WTC11 (cell line): ENCODE measurements at regions not wholly inside any gene's neighbourhood (a gene's known extent, or its start where the extent isn't known, plus 50 kb on each side); places are given as distances from the start of the nearest gene placed in this dataset.

Source experiments
- ATAC-seq: fragments of 200-7000 bp; cut with Tn5 transposase; 2 replicates; pipeline ENCODE4 v1.10.0; 2021; ENCODE audit warnings: mild to moderate bottlenecking, moderate library complexity
- CTCF ChIA-PET: fragments of 300-600 bp; sonication (Branson Sonifier 250); formaldehyde crosslinking; loops from one replicate; lab custom pipeline; 2021; ENCODE audit warnings: antibody characterized with exemption; lab: Charles Lee
- POLR2A ChIA-PET: fragments of 350-600 bp; sonication (Branson Sonifier 250); formaldehyde crosslinking; loops from one replicate; lab custom pipeline; 2021; ENCODE audit warnings: antibody characterized with exemption; lab: Charles Lee
- DNase-seq: peaks from one replicate; pipeline ENCODE4 v3.0.0; 2021; ENCODE audit warnings: low spot score
- H3K27ac Mint-ChIP-seq: 2 replicates; pipeline ENCODE4 v1.8.0; 2021; ENCODE audit warnings: mixed read lengths
- H3K27me3 Mint-ChIP-seq: 2 replicates; pipeline ENCODE4 v1.8.0; 2021; ENCODE audit warnings: low read depth, mild to moderate bottlenecking, moderate library complexity, mixed read lengths
- H3K36me3 Mint-ChIP-seq: 2 replicates; pipeline ENCODE4 v1.8.0; 2021; ENCODE audit warnings: mixed read lengths
- H3K4me1 Mint-ChIP-seq: 2 replicates; pipeline ENCODE4 v1.8.0; 2022; ENCODE audit warnings: mixed read lengths
- H3K4me3 Mint-ChIP-seq: 2 replicates; pipeline ENCODE4 v1.8.0; 2021; ENCODE audit warnings: mild to moderate bottlenecking, moderate library complexity, mixed read lengths
- H3K9me3 Mint-ChIP-seq: 2 replicates; pipeline ENCODE4 v1.8.0; 2021; ENCODE audit warnings: mixed read lengths
- ELF4 ChIP-seq: sonication (generic); formaldehyde crosslinking; IDR thresholded peaks from 2 replicates; pipeline ENCODE4 v1.8.1; 2022; ENCODE audit warnings: low read depth, mild to moderate bottlenecking, moderate library complexity, missing genetic modification reagents
- ERG ChIP-seq: fragments of 250-450 bp; sonication (Bioruptor Pico); IDR thresholded peaks from 2 replicates; pipeline ENCODE4 v1.8.0; 2021; ENCODE audit warnings: mild to moderate bottlenecking
- GRHL2 ChIP-seq: fragments of 250-450 bp; sonication (Bioruptor Pico); IDR thresholded peaks from 2 replicates; pipeline ENCODE4 v1.8.0; 2022; ENCODE audit warnings: mild to moderate bottlenecking, moderate library complexity; ENCODE audit not compliant: insufficient replicate concordance, severe bottlenecking
- GTF2I ChIP-seq: fragments of 250-450 bp; sonication (Bioruptor Pico); conservative IDR thresholded peaks from 2 replicates; pipeline ENCODE4 v1.4.0; 2021; ENCODE audit warnings: mild to moderate bottlenecking
- HMGA2 ChIP-seq: fragments of 250-450 bp; sonication (Bioruptor Pico); IDR thresholded peaks from 2 replicates; pipeline ENCODE4 v1.4.0; 2021; ENCODE audit warnings: mild to moderate bottlenecking, moderate library complexity
- IRF2 ChIP-seq: sonication (generic); formaldehyde crosslinking; IDR thresholded peaks from 2 replicates; pipeline ENCODE4 v1.8.0; 2022; ENCODE audit warnings: low read depth, missing genetic modification reagents, borderline replicate concordance
- MAX ChIP-seq: sonication (generic); formaldehyde crosslinking; IDR thresholded peaks from 2 replicates; pipeline ENCODE4 v1.8.0; 2022; ENCODE audit warnings: mild to moderate bottlenecking, missing genetic modification reagents
- PRRX2 ChIP-seq: fragments of 250-450 bp; sonication (Bioruptor Pico); IDR thresholded peaks from 2 replicates; pipeline ENCODE4 v1.8.0; 2021; ENCODE audit warnings: mild to moderate bottlenecking
- SMAD3 ChIP-seq: sonication (generic); formaldehyde crosslinking; IDR thresholded peaks from 2 replicates; pipeline ENCODE4 v1.8.0; 2022; ENCODE audit warnings: missing genetic modification reagents, mild to moderate bottlenecking, borderline replicate concordance
- TP53 ChIP-seq: sonication (generic); formaldehyde crosslinking; IDR thresholded peaks from 2 replicates; pipeline ENCODE4 v1.8.1; 2023; ENCODE audit warnings: mild to moderate bottlenecking, missing genetic modification reagents
- ZBTB43 ChIP-seq: sonication (generic); formaldehyde crosslinking; IDR thresholded peaks from 2 replicates; pipeline ENCODE4 v1.8.1; 2023; ENCODE audit warnings: mild to moderate bottlenecking, missing genetic modification reagents
- ZNF121 ChIP-seq: sonication (generic); formaldehyde crosslinking; IDR thresholded peaks from 2 replicates; pipeline ENCODE4 v1.8.0; 2023; ENCODE audit warnings: missing genetic modification reagents
- ZNF219 ChIP-seq: sonication (generic); formaldehyde crosslinking; IDR thresholded peaks from 2 replicates; pipeline ENCODE4 v1.8.0; 2023; ENCODE audit warnings: missing genetic modification reagents, mild to moderate bottlenecking, borderline replicate concordance
- TF ChIP-seq, protein P1 (sequence below): sonication (generic); formaldehyde crosslinking; IDR thresholded peaks from 2 replicates; pipeline ENCODE4 v1.8.0; 2022; ENCODE audit warnings: mild to moderate bottlenecking, missing genetic modification reagents
- TF ChIP-seq, protein P2 (sequence below): sonication (generic); formaldehyde crosslinking; IDR thresholded peaks from 2 replicates; pipeline ENCODE4 v1.8.1; 2023; ENCODE audit warnings: mild to moderate bottlenecking, missing genetic modification reagents
- TF ChIP-seq, protein P3 (sequence below): sonication (generic); formaldehyde crosslinking; IDR thresholded peaks from 2 replicates; pipeline ENCODE4 v1.8.0; 2022; ENCODE audit warnings: missing genetic modification reagents
- TF ChIP-seq, protein P4 (sequence below): sonication (generic); formaldehyde crosslinking; conservative IDR thresholded peaks from 2 replicates; pipeline ENCODE4 v1.8.1; 2022; ENCODE audit warnings: mild to moderate bottlenecking, missing genetic modification reagents
- TF ChIP-seq, protein P5 (sequence below): sonication (generic); formaldehyde crosslinking; conservative IDR thresholded peaks from 2 replicates; pipeline ENCODE4 v1.8.1; 2023; ENCODE audit warnings: mild to moderate bottlenecking, low read depth, missing genetic modification reagents, moderate library complexity
- TF ChIP-seq, protein P6 (sequence below): sonication (generic); formaldehyde crosslinking; IDR thresholded peaks from 2 replicates; pipeline ENCODE4 v1.8.1; 2023; ENCODE audit warnings: mild to moderate bottlenecking, missing genetic modification reagents, moderate library complexity

DNA sequence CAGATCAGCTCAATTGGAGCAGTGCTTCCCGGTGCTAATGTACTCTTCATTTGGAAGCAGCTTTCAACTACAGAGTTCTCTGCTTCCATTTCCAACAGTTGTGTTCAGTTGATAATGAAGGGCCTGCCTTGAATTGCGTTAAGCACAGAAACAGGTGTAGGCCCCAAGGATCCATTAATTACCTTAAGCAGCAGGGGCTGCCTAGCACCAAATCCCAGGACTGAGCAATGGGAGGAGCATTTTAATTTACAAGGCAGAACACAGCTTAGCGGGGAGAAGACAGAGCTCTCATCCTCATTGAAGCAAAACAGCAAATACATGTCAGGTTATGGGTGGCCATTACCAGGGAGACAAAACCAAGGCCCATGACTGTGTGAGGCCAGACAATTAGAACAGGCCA is 349.6 kb downstream of the TFEC start (continued):
- TF ChIP-seq ZNF219 (CRISPR knock-in tag) (no peak), GRHL2 (CRISPR knock-in tag) (no peak), IRF2 (CRISPR knock-in tag) (no peak), ELF4 (CRISPR knock-in tag) (no peak), PRRX2 (CRISPR knock-in tag) (no peak), GTF2I (CRISPR knock-in tag) (no peak), MAX (CRISPR knock-in tag) (no peak)
- TF ChIP-seq, protein P1, sequence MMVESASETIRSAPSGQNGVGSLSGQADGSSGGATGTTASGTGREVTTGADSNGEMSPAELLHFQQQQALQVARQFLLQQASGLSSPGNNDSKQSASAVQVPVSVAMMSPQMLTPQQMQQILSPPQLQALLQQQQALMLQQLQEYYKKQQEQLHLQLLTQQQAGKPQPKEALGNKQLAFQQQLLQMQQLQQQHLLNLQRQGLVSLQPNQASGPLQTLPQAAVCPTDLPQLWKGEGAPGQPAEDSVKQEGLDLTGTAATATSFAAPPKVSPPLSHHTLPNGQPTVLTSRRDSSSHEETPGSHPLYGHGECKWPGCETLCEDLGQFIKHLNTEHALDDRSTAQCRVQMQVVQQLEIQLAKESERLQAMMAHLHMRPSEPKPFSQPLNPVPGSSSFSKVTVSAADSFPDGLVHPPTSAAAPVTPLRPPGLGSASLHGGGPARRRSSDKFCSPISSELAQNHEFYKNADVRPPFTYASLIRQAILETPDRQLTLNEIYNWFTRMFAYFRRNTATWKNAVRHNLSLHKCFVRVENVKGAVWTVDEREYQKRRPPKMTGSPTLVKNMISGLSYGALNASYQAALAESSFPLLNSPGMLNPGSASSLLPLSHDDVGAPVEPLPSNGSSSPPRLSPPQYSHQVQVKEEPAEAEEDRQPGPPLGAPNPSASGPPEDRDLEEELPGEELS = no peak
- TF ChIP-seq, protein P2, sequence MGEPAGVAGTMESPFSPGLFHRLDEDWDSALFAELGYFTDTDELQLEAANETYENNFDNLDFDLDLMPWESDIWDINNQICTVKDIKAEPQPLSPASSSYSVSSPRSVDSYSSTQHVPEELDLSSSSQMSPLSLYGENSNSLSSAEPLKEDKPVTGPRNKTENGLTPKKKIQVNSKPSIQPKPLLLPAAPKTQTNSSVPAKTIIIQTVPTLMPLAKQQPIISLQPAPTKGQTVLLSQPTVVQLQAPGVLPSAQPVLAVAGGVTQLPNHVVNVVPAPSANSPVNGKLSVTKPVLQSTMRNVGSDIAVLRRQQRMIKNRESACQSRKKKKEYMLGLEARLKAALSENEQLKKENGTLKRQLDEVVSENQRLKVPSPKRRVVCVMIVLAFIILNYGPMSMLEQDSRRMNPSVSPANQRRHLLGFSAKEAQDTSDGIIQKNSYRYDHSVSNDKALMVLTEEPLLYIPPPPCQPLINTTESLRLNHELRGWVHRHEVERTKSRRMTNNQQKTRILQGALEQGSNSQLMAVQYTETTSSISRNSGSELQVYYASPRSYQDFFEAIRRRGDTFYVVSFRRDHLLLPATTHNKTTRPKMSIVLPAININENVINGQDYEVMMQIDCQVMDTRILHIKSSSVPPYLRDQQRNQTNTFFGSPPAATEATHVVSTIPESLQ = no peak

DNA sequence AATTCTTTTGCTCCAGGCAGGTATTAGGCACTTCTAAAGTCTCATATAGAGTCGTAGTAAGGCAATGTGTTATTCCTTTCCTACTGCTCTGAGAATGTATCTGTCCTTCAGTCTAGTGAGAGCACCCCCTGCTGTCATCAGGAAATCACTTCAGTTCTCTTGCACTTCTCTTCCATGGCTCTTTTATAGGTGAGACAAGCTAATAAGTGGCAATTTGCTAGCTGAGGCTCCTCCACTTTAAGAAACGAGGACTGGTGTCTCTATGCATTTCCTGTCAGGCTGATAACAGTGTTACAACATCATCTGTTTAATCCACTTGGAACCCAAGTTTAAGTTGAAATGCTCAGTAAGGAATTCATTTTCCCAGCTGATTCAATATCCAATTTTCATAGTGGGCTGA is 350.6 kb downstream of the TFEC start:
- Mint-ChIP-seq H3K4me1 (peaks cover 28% of the 10 kb centered on the region), H3K27me3 (no peaks in the 10 kb centered on the region)
- peak; percentile 74 for ATAC-seq

More for the DNA sequence above, 350.6 kb downstream of the TFEC start:
- ChIA-PET POLR2A (no interaction called here), CTCF (interaction anchor here (0.6 to 2.4 kb wide), 20 partner anchors 9 to 1598 kb away, joined by 3 to 19 read pairs (median 4); no protein-coding TSS in a partner anchor)
- Mint-ChIP-seq H3K4me3 (no peak overlapping the region), H3K9me3 (no peaks in the 10 kb centered on the region), H3K36me3 (no peaks in the 10 kb centered on the region), H3K27ac (no peak overlapping the region)
- TF ChIP-seq, protein P3, sequence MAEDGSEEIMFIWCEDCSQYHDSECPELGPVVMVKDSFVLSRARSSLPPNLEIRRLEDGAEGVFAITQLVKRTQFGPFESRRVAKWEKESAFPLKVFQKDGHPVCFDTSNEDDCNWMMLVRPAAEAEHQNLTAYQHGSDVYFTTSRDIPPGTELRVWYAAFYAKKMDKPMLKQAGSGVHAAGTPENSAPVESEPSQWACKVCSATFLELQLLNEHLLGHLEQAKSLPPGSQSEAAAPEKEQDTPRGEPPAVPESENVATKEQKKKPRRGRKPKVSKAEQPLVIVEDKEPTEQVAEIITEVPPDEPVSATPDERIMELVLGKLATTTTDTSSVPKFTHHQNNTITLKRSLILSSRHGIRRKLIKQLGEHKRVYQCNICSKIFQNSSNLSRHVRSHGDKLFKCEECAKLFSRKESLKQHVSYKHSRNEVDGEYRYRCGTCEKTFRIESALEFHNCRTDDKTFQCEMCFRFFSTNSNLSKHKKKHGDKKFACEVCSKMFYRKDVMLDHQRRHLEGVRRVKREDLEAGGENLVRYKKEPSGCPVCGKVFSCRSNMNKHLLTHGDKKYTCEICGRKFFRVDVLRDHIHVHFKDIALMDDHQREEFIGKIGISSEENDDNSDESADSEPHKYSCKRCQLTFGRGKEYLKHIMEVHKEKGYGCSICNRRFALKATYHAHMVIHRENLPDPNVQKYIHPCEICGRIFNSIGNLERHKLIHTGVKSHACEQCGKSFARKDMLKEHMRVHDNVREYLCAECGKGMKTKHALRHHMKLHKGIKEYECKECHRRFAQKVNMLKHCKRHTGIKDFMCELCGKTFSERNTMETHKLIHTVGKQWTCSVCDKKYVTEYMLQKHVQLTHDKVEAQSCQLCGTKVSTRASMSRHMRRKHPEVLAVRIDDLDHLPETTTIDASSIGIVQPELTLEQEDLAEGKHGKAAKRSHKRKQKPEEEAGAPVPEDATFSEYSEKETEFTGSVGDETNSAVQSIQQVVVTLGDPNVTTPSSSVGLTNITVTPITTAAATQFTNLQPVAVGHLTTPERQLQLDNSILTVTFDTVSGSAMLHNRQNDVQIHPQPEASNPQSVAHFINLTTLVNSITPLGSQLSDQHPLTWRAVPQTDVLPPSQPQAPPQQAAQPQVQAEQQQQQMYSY = no peak
- TF ChIP-seq ZNF121 (CRISPR knock-in tag) = no peak
- TF ChIP-seq HMGA2 = no peak
- no peak for TF ChIP-seq ZBTB43 (CRISPR knock-in tag)
- no peak for TF ChIP-seq SMAD3
- TF ChIP-seq, protein P4, sequence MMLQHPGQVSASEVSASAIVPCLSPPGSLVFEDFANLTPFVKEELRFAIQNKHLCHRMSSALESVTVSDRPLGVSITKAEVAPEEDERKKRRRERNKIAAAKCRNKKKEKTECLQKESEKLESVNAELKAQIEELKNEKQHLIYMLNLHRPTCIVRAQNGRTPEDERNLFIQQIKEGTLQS (CRISPR knock-in tag) = no peak
- TF ChIP-seq TP53 (CRISPR knock-in tag) = no peak
- TF ChIP-seq ERG (CRISPR knock-in tag) = no peak
- TF ChIP-seq, protein P5, sequence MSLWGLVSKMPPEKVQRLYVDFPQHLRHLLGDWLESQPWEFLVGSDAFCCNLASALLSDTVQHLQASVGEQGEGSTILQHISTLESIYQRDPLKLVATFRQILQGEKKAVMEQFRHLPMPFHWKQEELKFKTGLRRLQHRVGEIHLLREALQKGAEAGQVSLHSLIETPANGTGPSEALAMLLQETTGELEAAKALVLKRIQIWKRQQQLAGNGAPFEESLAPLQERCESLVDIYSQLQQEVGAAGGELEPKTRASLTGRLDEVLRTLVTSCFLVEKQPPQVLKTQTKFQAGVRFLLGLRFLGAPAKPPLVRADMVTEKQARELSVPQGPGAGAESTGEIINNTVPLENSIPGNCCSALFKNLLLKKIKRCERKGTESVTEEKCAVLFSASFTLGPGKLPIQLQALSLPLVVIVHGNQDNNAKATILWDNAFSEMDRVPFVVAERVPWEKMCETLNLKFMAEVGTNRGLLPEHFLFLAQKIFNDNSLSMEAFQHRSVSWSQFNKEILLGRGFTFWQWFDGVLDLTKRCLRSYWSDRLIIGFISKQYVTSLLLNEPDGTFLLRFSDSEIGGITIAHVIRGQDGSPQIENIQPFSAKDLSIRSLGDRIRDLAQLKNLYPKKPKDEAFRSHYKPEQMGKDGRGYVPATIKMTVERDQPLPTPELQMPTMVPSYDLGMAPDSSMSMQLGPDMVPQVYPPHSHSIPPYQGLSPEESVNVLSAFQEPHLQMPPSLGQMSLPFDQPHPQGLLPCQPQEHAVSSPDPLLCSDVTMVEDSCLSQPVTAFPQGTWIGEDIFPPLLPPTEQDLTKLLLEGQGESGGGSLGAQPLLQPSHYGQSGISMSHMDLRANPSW (CRISPR knock-in tag) = no peak
- TF ChIP-seq, protein P6, sequence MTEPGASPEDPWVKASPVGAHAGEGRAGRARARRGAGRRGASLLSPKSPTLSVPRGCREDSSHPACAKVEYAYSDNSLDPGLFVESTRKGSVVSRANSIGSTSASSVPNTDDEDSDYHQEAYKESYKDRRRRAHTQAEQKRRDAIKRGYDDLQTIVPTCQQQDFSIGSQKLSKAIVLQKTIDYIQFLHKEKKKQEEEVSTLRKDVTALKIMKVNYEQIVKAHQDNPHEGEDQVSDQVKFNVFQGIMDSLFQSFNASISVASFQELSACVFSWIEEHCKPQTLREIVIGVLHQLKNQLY (CRISPR knock-in tag) = no peak
- TF ChIP-seq ELF4 (CRISPR knock-in tag) = no peak
- peak; percentile 34 for DNase-seq
